GM18508 (cell line): ENCODE measurements at regions not wholly inside any gene's neighbourhood (a gene's known extent, or its start where the extent isn't known, plus 50 kb on each side); places are given as distances from the start of the nearest gene placed in this dataset.

ENCODE experiments used
- ATAC-seq: cut with Tn5 transposase; IDR thresholded peaks from one replicate; pipeline ENCODE4 v1.9.1; 2021; ENCODE audit warnings: moderate number of reproducible peaks; ENCODE audit not compliant: insufficient read depth, unreplicated experiment

- ATAC-seq: no peak
Observed at GRCh38 chr13:78816592-78816991, 157.6 kb upstream of the OBI1 start.

- ATAC-seq: no peak
Observed at GRCh38 chr13:78816154-78816553, 157.2 kb upstream of the OBI1 start.

GRCh38 chr13:78806457-78806856 lies 147.5 kb upstream of the OBI1 start:
- ATAC-seq: peak; percentile 75

- ATAC-seq: no peak
Observed at GRCh38 chr13:78802912-78803311, 144.0 kb upstream of the OBI1 start.

GRCh38 chr13:78787190-78787589 lies 128.2 kb upstream of the OBI1 start:
- ATAC-seq: no peak

- ATAC-seq: no peak
Observed at GRCh38 chr13:78786459-78786858, 127.5 kb upstream of the OBI1 start.

GRCh38 chr13:78785764-78786163 lies 126.8 kb upstream of the OBI1 start:
- no peak for ATAC-seq

GRCh38 chr13:78784014-78784750 lies 125.2 kb upstream of the OBI1 start:
- no peak for ATAC-seq

GRCh38 chr13:78780708-78781107 lies 121.8 kb upstream of the OBI1 start:
- ATAC-seq: no peak

GRCh38 chr13:78779608-78780007 lies 120.7 kb upstream of the OBI1 start:
- no peak for ATAC-seq

GRCh38 chr13:78777976-78778375 lies 119.0 kb upstream of the OBI1 start:
- no peak for ATAC-seq

- ATAC-seq: no peak
Observed at GRCh38 chr13:78777396-78777795, 118.4 kb upstream of the OBI1 start.

- ATAC-seq: no peak
Observed at GRCh38 chr13:78772933-78773332, 114.0 kb upstream of the OBI1 start.

- no peak for ATAC-seq
Observed at GRCh38 chr13:78770601-78771000, 111.6 kb upstream of the OBI1 start.

GRCh38 chr13:78768950-78769349 lies 110.0 kb upstream of the OBI1 start:
- no peak for ATAC-seq

- no peak for ATAC-seq
Observed at GRCh38 chr13:78764665-78765064, 105.7 kb upstream of the OBI1 start.

GRCh38 chr13:78762825-78763224 lies 103.9 kb upstream of the OBI1 start:
- no peak for ATAC-seq

GRCh38 chr13:78759704-78760103 lies 100.7 kb upstream of the OBI1 start:
- ATAC-seq: no peak

- ATAC-seq: no peak
Observed at GRCh38 chr13:78758549-78758948, 99.6 kb upstream of the OBI1 start.

- no peak for ATAC-seq
Observed at GRCh38 chr13:78753435-78753834, 94.5 kb upstream of the OBI1 start.

GRCh38 chr13:78750735-78751134 lies 91.8 kb upstream of the OBI1 start:
- ATAC-seq: no peak

GRCh38 chr13:78743973-78744372 lies 85.0 kb upstream of the OBI1 start:
- no peak for ATAC-seq

- ATAC-seq: no peak
Observed at GRCh38 chr13:78742659-78743058, 83.7 kb upstream of the OBI1 start.
